ENCODE measurements at regions not wholly inside any gene's neighbourhood (a gene's known extent, or its start where the extent isn't known, plus 50 kb on each side); places are given as distances from the start of the nearest gene placed in this dataset.
"Not testable (repeated sequence)": the region's sequence is repeated elsewhere in the genome, so short reads cannot be mapped to it uniquely, and the experiment has no call there.

DNA sequence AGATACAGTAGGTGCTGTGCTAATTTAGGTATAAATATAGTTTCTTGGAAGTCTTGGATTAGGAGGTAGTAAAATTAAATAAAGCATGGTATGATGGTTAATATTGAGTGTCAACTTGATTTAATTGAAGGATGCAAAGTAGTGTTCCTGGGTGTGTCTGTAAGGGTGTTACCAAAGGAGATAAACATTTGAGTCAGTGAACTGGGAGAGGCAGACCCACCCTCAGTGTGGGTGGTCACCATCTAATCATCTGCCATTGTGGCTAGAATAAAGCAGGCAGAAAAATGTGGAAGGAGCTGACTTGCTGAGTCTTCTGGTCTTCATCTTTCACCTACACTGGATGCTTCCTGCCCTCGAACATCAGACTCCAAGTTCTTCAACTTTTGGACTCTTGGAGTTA lies 153.7 kb upstream of the GK2 start:
- no peak for TF ChIP-seq CTCF (IDR thresholded peaks at IDR 0.05; ENCODE audit: extremely low read depth, missing control alignments)
- no peak for DNase-seq (ENCODE audit: low spot score)

GRCh38 chr4:79559398-79559797 lies 151.4 kb upstream of the GK2 start:
- not testable (repeated sequence) for DNase-seq (ENCODE audit: low spot score)

DNA sequence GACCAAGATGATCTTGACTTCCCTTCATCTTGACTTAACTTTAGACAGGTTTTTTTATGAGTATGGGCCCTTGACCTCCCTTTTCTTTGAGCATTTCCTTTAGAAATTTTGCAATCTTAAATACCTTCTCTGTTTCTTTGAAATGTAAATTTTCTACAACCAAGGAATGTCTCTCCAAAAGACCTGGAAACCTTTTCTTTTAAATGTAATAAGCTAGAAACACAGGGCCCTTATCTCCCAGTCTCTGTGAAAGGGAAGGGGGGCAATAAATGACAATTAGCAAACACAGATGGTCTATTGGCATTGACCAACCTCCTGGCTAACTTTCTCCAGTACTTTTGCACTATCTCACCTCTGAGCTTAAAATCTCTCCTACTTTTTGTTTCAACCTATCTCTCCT lies 144.3 kb upstream of the GK2 start:
- TF ChIP-seq CTCF (IDR thresholded peaks at IDR 0.05; ENCODE audit: extremely low read depth, missing control alignments) = no peak
- no peak for DNase-seq (ENCODE audit: low spot score)

GRCh38 chr4:79551555-79551954 lies 143.5 kb upstream of the GK2 start:
- no peak for TF ChIP-seq CTCF (IDR thresholded peaks at IDR 0.05; ENCODE audit: extremely low read depth, missing control alignments)
- DNase-seq (ENCODE audit: low spot score) = no peak

DNA sequence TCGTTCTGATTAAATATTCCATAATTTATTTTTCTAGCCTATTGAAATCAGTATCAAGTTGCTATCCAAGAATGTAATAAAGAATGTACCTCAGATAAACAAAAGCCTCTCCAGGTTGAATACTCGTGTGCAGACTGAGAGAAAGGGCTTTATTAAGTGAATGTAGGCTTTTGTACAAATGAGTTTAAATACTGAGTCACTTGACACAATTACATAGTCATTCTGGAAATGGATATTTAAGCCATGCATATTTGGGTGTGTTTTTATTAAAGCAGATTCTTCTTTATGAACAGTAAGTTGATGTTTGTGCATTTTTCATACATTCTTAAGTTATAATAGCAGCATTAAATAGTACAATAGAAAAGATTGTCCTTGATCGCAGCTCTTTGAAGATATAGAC lies 139.8 kb upstream of the GK2 start:
- DNase-seq (ENCODE audit: low spot score) = no peak
- no peak for TF ChIP-seq CTCF (IDR thresholded peaks at IDR 0.05; ENCODE audit: extremely low read depth, missing control alignments)

GRCh38 chr4:79545292-79545691 lies 137.3 kb upstream of the GK2 start:
- DNase-seq (ENCODE audit: low spot score) = not testable (repeated sequence)

- no peak for DNase-seq (ENCODE audit: low spot score)
- no peak for TF ChIP-seq CTCF (IDR thresholded peaks at IDR 0.05; ENCODE audit: extremely low read depth, missing control alignments)
Measured at GRCh38 chr4:79540143-79540542, 132.1 kb upstream of the GK2 start.

- TF ChIP-seq CTCF (IDR thresholded peaks at IDR 0.05; ENCODE audit: extremely low read depth, missing control alignments) = no peak
- no peak for DNase-seq (ENCODE audit: low spot score)
Measured at GRCh38 chr4:79535516-79535915, 127.5 kb upstream of the GK2 start.

DNA sequence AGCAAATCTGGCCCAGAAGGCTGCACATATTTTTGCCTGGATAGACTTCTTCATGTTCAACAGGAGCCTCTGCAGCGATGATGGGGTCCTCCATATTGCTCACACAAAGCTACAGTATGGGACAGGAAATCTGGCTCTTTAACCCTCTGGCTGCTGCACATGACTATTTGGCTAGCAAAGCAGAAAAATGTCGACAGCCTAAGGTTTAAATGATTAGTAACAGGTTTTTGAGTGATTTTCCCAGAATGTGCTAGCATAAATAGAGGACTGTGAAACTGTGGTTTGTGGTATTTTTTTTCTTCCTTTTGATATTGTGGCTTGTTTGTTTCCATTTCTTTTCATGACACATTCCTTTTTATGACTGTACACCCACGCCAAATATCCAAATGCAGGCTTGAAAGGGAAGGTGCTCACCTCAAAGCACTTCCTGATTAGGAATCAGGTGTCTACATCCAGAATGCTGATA lies 120.2 kb upstream of the GK2 start:
- no peak for DNase-seq (ENCODE audit: low spot score)
- TF ChIP-seq CTCF (IDR thresholded peaks at IDR 0.05; ENCODE audit: extremely low read depth, missing control alignments) = no peak
